SK-N-SH (cell line): ENCODE measurements at regions not wholly inside any gene's neighbourhood (a gene's known extent, or its start where the extent isn't known, plus 50 kb on each side); places are given as distances from the start of the nearest gene placed in this dataset.

ENCODE experiments used
- CTCF ChIA-PET: fragments of 300-600, 350-600 bp; formaldehyde crosslinking; extraction: SDS; loops from one replicate; lab custom pipeline; 2021; lab: Yijun Ruan, JAX
- POLR2A ChIA-PET: fragments of 350-600 bp; sonication (Branson Sonifier 250); formaldehyde crosslinking; extraction: SDS; loops from one replicate; lab custom pipeline; 2020; ENCODE audit warnings: antibody characterized with exemption, inconsistent platforms; lab: Yijun Ruan, JAX
- DNase-seq: peaks from one replicate; pipeline ENCODE4 v3.0.0; 2012
- H2AFZ ChIP-seq: fragments of 200-600 bp; sonication (generic); 2 replicates; pipeline ENCODE4 v1.8.1; 2016; ENCODE audit warnings: antibody characterized with exemption, mild to moderate bottlenecking, low read depth
- H3F3A ChIP-seq: fragments of 200-600 bp; sonication (generic); replicated peaks from 2 replicates; pipeline ENCODE3; 2016; ENCODE audit warnings: antibody characterized with exemption, mild to moderate bottlenecking; ENCODE audit not compliant: insufficient read depth
- H3K27ac ChIP-seq, 2 experiments: fragments of 200-500 bp in 1 of 2; fragments of 200-600 bp in 1 of 2; sonication (Bioruptor generic) in 1 of 2; sonication (generic), shearing (Covaris generic) in 1 of 2; 2 replicates each; pipeline versions ENCODE4 v1.5.1 to v1.6.1; 2014 to 2016; ENCODE audit warnings: low read depth in 2 of 2, inconsistent platforms in 1 of 2, low read length in 1 of 2, mild to moderate bottlenecking in 1 of 2, mixed read lengths in 1 of 2
- H3K27me3 ChIP-seq: fragments of 200-600 bp; sonication (generic), shearing (Covaris generic); 2 replicates; pipeline ENCODE4 v1.6.1; 2016; ENCODE audit warnings: mixed run types; ENCODE audit not compliant: insufficient read depth
- H3K36me3 ChIP-seq, 2 experiments: fragments of 200-500 bp in 1 of 2; fragments of 200-600 bp in 1 of 2; sonication (Bioruptor generic) in 1 of 2; sonication (generic) in 1 of 2; replicated peaks in 1 of 2; 2 replicates each; pipeline versions ENCODE3 to v1.5.1; 2014 to 2016; ENCODE audit warnings: low read length in 1 of 2, mild to moderate bottlenecking in 1 of 2; ENCODE audit not compliant: insufficient read depth in 2 of 2, control insufficient read depth in 1 of 2
- H3K4me1 ChIP-seq, 2 experiments: fragments of 200-500 bp in 1 of 2; fragments of 200-600 bp in 1 of 2; sonication (Bioruptor generic) in 1 of 2; sonication (generic), shearing (Covaris generic) in 1 of 2; 2 replicates each; pipeline versions ENCODE4 v1.5.1 to v1.6.1; 2014 to 2016; ENCODE audit warnings: low read depth in 1 of 2, low read length in 1 of 2, mixed run types in 1 of 2; ENCODE audit not compliant: insufficient read depth in 2 of 2, control insufficient read depth in 1 of 2
- H3K4me2 ChIP-seq: fragments of 200-600 bp; sonication (generic), shearing (Covaris generic); 2 replicates; pipeline ENCODE4 v1.6.1; 2017; ENCODE audit warnings: mixed run types
- H3K4me3 ChIP-seq, 2 experiments: fragments of 200-500 bp in 1 of 2; fragments of 200-600 bp in 1 of 2; sonication (Bioruptor generic) in 1 of 2; sonication (generic), shearing (Covaris generic) in 1 of 2; 2 replicates each; pipeline versions ENCODE4 v1.5.1 to v1.8.1; 2014 to 2016; ENCODE audit warnings: low read depth in 2 of 2, inconsistent platforms in 1 of 2, low read length in 1 of 2, mild to moderate bottlenecking in 1 of 2, mixed read lengths in 1 of 2, moderate library complexity in 1 of 2
- H3K79me2 ChIP-seq: fragments of 200-600 bp; sonication (generic); 2 replicates; pipeline ENCODE4 v1.8.1; 2017; ENCODE audit warnings: mild to moderate bottlenecking; ENCODE audit not compliant: insufficient read depth
- H3K9ac ChIP-seq: fragments of 200-600 bp; sonication (generic); 2 replicates; pipeline ENCODE4 v1.6.1; 2017; ENCODE audit warnings: mixed run types
- H3K9me2 ChIP-seq: fragments of 200-600 bp; sonication (generic); 2 replicates; pipeline ENCODE4 v1.6.1; 2017; ENCODE audit warnings: mixed run types
- H3K9me3 ChIP-seq: fragments of 200-600 bp; sonication (generic); 2 replicates; pipeline ENCODE4 v1.6.1; 2017; ENCODE audit warnings: mixed run types, mild to moderate bottlenecking, moderate library complexity
- H4K20me1 ChIP-seq: fragments of 200-600 bp; sonication (generic); 2 replicates; pipeline ENCODE4 v1.6.1; 2017; ENCODE audit warnings: mild to moderate bottlenecking, mixed run types; ENCODE audit not compliant: insufficient read depth
- CHD2 ChIP-seq: fragments of 150-350 bp; IDR thresholded peaks from 2 replicates; pipeline ENCODE4 v1.6.1; 2018; ENCODE audit warnings: low read length; ENCODE audit not compliant: partially characterized antibody
- ELF1 ChIP-seq: IDR thresholded peaks from 2 replicates; pipeline ENCODE4 v1.4.0; 2012
- EP300 ChIP-seq, 2 experiments: IDR thresholded peaks; 2 replicates each; pipeline versions ENCODE4 v1.4.0 to v1.6.1; 2012; ENCODE audit warnings: borderline replicate concordance in 1 of 2, low read depth in 1 of 2, low read length in 1 of 2
- FOSL2 ChIP-seq: IDR thresholded peaks from 2 replicates; pipeline ENCODE4 v1.4.0; 2012; ENCODE audit warnings: low read depth, mild to moderate bottlenecking, moderate library complexity, borderline replicate concordance
- FOXM1 ChIP-seq: IDR thresholded peaks from 2 replicates; pipeline ENCODE4 v1.4.0; 2012; ENCODE audit warnings: low read depth, mild to moderate bottlenecking
- JUND ChIP-seq: IDR thresholded peaks from 2 replicates; pipeline ENCODE4 v1.4.0; 2012
- MXI1 ChIP-seq: IDR thresholded peaks from 2 replicates; pipeline ENCODE4 v1.6.1; 2012; ENCODE audit warnings: mild to moderate bottlenecking, low read depth, low read length, improper control_type of control experiment
- NFIC ChIP-seq: IDR thresholded peaks from 2 replicates; pipeline ENCODE4 v1.4.0; 2012; ENCODE audit warnings: borderline replicate concordance
- NRF1 ChIP-seq: IDR thresholded peaks from 2 replicates; pipeline ENCODE4 v1.6.1; 2012; ENCODE audit warnings: low read depth, mild to moderate bottlenecking, low read length
- RAD21 ChIP-seq: IDR thresholded peaks from 2 replicates; pipeline ENCODE4 v1.6.1; 2012; ENCODE audit warnings: mild to moderate bottlenecking, low read length
- REST ChIP-seq: IDR thresholded peaks from 2 replicates; pipeline ENCODE4 v1.6.1; 2012; ENCODE audit warnings: mild to moderate bottlenecking, low read depth, low read length, moderate library complexity
- RFX5 ChIP-seq: IDR thresholded peaks from 2 replicates; pipeline ENCODE4 v1.6.1; 2012; ENCODE audit warnings: mild to moderate bottlenecking, improper control_type of control experiment, low read length
- RXRA ChIP-seq: IDR thresholded peaks from 2 replicates; pipeline ENCODE4 v1.4.0; 2012; ENCODE audit warnings: low read depth, mild to moderate bottlenecking, borderline replicate concordance
- SIN3A ChIP-seq: IDR thresholded peaks from 2 replicates; pipeline ENCODE4 v1.6.1; 2012; ENCODE audit warnings: low read depth, mild to moderate bottlenecking, low read length, moderate library complexity, borderline replicate concordance
- TCF12 ChIP-seq: IDR thresholded peaks from 2 replicates; pipeline ENCODE4 v1.4.0; 2012
- TEAD4 ChIP-seq: IDR thresholded peaks from 2 replicates; pipeline ENCODE4 v1.4.0; 2012; ENCODE audit warnings: mild to moderate bottlenecking, borderline replicate concordance; ENCODE audit not compliant: insufficient read depth
- USF1 ChIP-seq: IDR thresholded peaks from 2 replicates; pipeline ENCODE4 v1.4.0; 2012; ENCODE audit warnings: low read depth, borderline replicate concordance
- USF2 ChIP-seq: fragments of 150-350 bp; IDR thresholded peaks from 2 replicates; pipeline ENCODE4 v1.6.1; 2017; ENCODE audit warnings: antibody characterized with exemption, low read length, low read depth, borderline replicate concordance
- ZBTB33 ChIP-seq: IDR thresholded peaks from 2 replicates; pipeline ENCODE4 v1.4.0; 2012; ENCODE audit warnings: low read depth, borderline replicate concordance
- WGBS: methylation state at CpG from one replicate; pipeline ENCODE4 v1.1.6; 2017; ENCODE audit warnings: low lambda C conversion rate; 5-methylcytosine and 5-hydroxymethylcytosine counted together

GRCh38 chr11:57049749-57050148 is 61.0 kb downstream of the OR5AK2 start:
- Histone ChIP-seq H2AFZ (no peak overlapping the region), H3K4me2 (no peak overlapping the region), H3K36me3 (no peaks in the 10 kb centered on the region), H3F3A (peaks cover 12% of the 10 kb centered on the region), H4K20me1 (no peaks in the 10 kb centered on the region), H3K4me3 (no peak overlapping the region), H3K9ac (no peak overlapping the region), H3K9me2 (no peaks in the 10 kb centered on the region), H3K9me3 (no peaks in the 10 kb centered on the region), H3K79me2 (no peaks in the 10 kb centered on the region), H3K4me1 (peaks cover 5 to 8% of the 10 kb centered on the region in 2 experiments; a peak in 2 of 4 replicates), H3K27ac (no peak overlapping the region), H3K27me3 (no peaks in the 10 kb centered on the region)
- no peak for TF ChIP-seq TCF12
- TF ChIP-seq RXRA = no peak
- TF ChIP-seq NFIC = no peak
- no peak for TF ChIP-seq ZBTB33
- no peak for TF ChIP-seq REST
- no peak for TF ChIP-seq TEAD4
- no peak for TF ChIP-seq RAD21
- no peak for TF ChIP-seq RFX5
- ChIA-PET CTCF (interaction anchor here (1.3 kb wide), 1 partner anchor 200 kb away, joined by 4 read pairs; no protein-coding TSS in a partner anchor), POLR2A (no interaction called here)
- DNase-seq = no peak
- WGBS = 80% methylated on average over 4 of the region's 4 CpGs

DNA sequence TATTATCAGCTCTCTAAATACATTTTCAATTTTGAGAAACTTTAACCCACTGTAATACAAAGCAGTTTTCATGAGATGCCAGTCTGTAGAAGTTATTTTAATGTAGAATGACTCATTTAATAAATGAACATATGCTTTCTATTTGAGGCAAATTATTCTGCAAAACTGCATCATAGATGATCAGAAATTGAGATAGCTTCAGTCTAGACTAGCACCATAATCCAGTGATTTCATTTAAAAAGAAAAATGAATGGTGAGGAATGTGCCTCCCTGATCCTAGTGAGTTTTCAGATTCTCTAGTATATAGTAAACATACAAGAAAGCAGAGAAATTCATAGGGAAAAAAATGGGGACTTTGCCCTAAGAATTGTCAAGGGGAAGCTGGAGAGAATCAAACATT is 66.1 kb downstream of the OR5AK2 start:
- H3K27me3 ChIP-seq = no peaks in the 10 kb centered on the region
- H3K36me3 ChIP-seq = no peaks in the 10 kb centered on the region
- POLR2A ChIA-PET = no interaction called here
- H3K9ac ChIP-seq = peak overlapping the region; percentile 44; the same call in 1 of the 2 replicates
- peaks cover 17% of the 10 kb centered on the region for H3F3A ChIP-seq
- peak; percentile 32 for DNase-seq
- CTCF ChIA-PET = interaction anchor here (1.4 to 2.4 kb wide), 2 partner anchors 195 to 214 kb away, joined by 4 to 10 read pairs; no protein-coding TSS in a partner anchor
- H2AFZ ChIP-seq = peak overlapping the region; percentile 7; the same call in 1 of the 2 replicates
- H3K9me3 ChIP-seq = no peaks in the 10 kb centered on the region
- no peak overlapping the region for H3K4me3 ChIP-seq
- H4K20me1 ChIP-seq = no peaks in the 10 kb centered on the region
- peak overlapping the region; percentile 91 to 98 for H3K27ac ChIP-seq
- peaks cover 11 to 14% of the 10 kb centered on the region in 2 experiments; a peak in 3 of 4 replicates for H3K4me1 ChIP-seq
- 0 out of 2 replicates have a peak overlapping the region, but pooled peaks have one; percentile 58 for H3K4me2 ChIP-seq
- H3K79me2 ChIP-seq = no peaks in the 10 kb centered on the region
- H3K9me2 ChIP-seq = no peaks in the 10 kb centered on the region
- TF ChIP-seq USF1 = no peak
- TF ChIP-seq NFIC = no peak
- TF ChIP-seq NRF1 = no peak
- no peak for TF ChIP-seq MXI1
- peak; percentile 62 for TF ChIP-seq CHD2
- TF ChIP-seq ELF1 = no peak
- peak; percentile 56 to 87; a peak in 3 of 4 replicates for TF ChIP-seq EP300 (IDR thresholded peaks at IDR 0.05; ENCODE audit: borderline replicate concordance in 1 of 2, low read depth in 1 of 2, low read length in 1 of 2)
- peak; percentile 27; the same call in 1 of the 2 replicates for TF ChIP-seq FOSL2
- no peak for TF ChIP-seq ZBTB33
- TF ChIP-seq FOXM1 = no peak
- TF ChIP-seq SIN3A = no peak
- peak; percentile 47 for TF ChIP-seq JUND
- no peak for TF ChIP-seq USF2
- peak; percentile 67; the same call in 1 of the 2 replicates for TF ChIP-seq TEAD4
